ENCODE measurements at regions not wholly inside any gene's neighbourhood (a gene's known extent, or its start where the extent isn't known, plus 50 kb on each side); places are given as distances from the start of the nearest gene placed in this dataset.

GRCh38 chr1:11596295-11596694, 57.9 kb downstream of the FBXO2 start:
- TF ChIP-seq POLR2A (IDR thresholded peaks at IDR 0.05), result no peak
- TF ChIP-seq CTCF (IDR thresholded peaks at IDR 0.05), result no peak
- H3K27ac ChIP-seq, result no peak overlapping the region
- intact Hi-C loops (cut with DNase I), result no loop called here
- no peaks in the 10 kb centered on the region for H3K4me1 ChIP-seq
- H3K9me3 ChIP-seq, result no peaks in the 10 kb centered on the region
- no peaks in the 10 kb centered on the region for H3K36me3 ChIP-seq
- H3K27me3 ChIP-seq, result no peaks in the 10 kb centered on the region
- no peak for ATAC-seq
- H3K4me3 ChIP-seq, result no peak overlapping the region
- WGBS (ENCODE audit: insufficient coverage, low coverage, low lambda C conversion rate, missing lambda C conversion rate), result 42% methylated on average over 9 of the region's 9 CpGs
- no peak for DNase-seq

GRCh38 chr1:11595285-11595684, 58.9 kb downstream of the FBXO2 start:
- ATAC-seq (peak in 2 of 4 donors; percentile 46 to 50), DNase-seq (no peak)

GRCh38 chr1:11594625-11595024, 59.6 kb downstream of the FBXO2 start:
- TF ChIP-seq POLR2A (IDR thresholded peaks at IDR 0.05) (no peak), CTCF (IDR thresholded peaks at IDR 0.05) (no peak)
- no peaks in the 10 kb centered on the region for H3K9me3 ChIP-seq

More at GRCh38 chr1:11595285-11595684, 58.9 kb downstream of the FBXO2 start:
- TF ChIP-seq POLR2A (IDR thresholded peaks at IDR 0.05), result no peak
- TF ChIP-seq CTCF (IDR thresholded peaks at IDR 0.05), result no peak
- Histone ChIP-seq H3K36me3 (no peaks in the 10 kb centered on the region), H3K4me3 (no peak overlapping the region), H3K9me3 (no peaks in the 10 kb centered on the region), H3K4me1 (no peaks in the 10 kb centered on the region), H3K27ac (no peak overlapping the region), H3K27me3 (no peaks in the 10 kb centered on the region)
- 30% methylated on average over 4 of the region's 4 CpGs for WGBS (ENCODE audit: insufficient coverage, low coverage, low lambda C conversion rate, missing lambda C conversion rate)
- intact Hi-C loops (cut with DNase I), result no loop called here

GRCh38 chr1:11594222-11594621, 60.0 kb downstream of the FBXO2 start:
- DNase-seq, result no peak
- Histone ChIP-seq H3K27me3 (no peaks in the 10 kb centered on the region), H3K4me1 (no peaks in the 10 kb centered on the region), H3K27ac (no peak overlapping the region), H3K4me3 (no peak overlapping the region), H3K9me3 (no peaks in the 10 kb centered on the region), H3K36me3 (no peaks in the 10 kb centered on the region)
- WGBS (ENCODE audit: insufficient coverage, low coverage, low lambda C conversion rate, missing lambda C conversion rate), result no CpG with 5 or more reads among the region's 12 CpGs
- TF ChIP-seq POLR2A (IDR thresholded peaks at IDR 0.05) (no peak), CTCF (IDR thresholded peaks at IDR 0.05) (no peak)
- intact Hi-C loops (cut with DNase I), result no loop called here
- ATAC-seq, result no peak

More at GRCh38 chr1:11594625-11595024, 59.6 kb downstream of the FBXO2 start:
- 68% methylated on average over 3 of the region's 4 CpGs for WGBS (ENCODE audit: insufficient coverage, low coverage, low lambda C conversion rate, missing lambda C conversion rate)
- ATAC-seq (no peak), DNase-seq (no peak)
- intact Hi-C loops (cut with DNase I), result no loop called here
- no peak overlapping the region for H3K4me3 ChIP-seq
- no peaks in the 10 kb centered on the region for H3K4me1 ChIP-seq
- no peaks in the 10 kb centered on the region for H3K27me3 ChIP-seq
- no peak overlapping the region for H3K27ac ChIP-seq
- H3K36me3 ChIP-seq, result no peaks in the 10 kb centered on the region

GRCh38 chr1:11592752-11593151, 61.5 kb downstream of the FBXO2 start:
- no peak for ATAC-seq
- intact Hi-C loops (cut with DNase I), result no loop called here
- Histone ChIP-seq H3K36me3 (no peaks in the 10 kb centered on the region), H3K27me3 (no peaks in the 10 kb centered on the region), H3K4me1 (no peaks in the 10 kb centered on the region), H3K4me3 (no peak overlapping the region), H3K27ac (no peak overlapping the region), H3K9me3 (no peaks in the 10 kb centered on the region)
- no peak for DNase-seq
- no peak for TF ChIP-seq CTCF (IDR thresholded peaks at IDR 0.05)
- TF ChIP-seq POLR2A (IDR thresholded peaks at IDR 0.05), result no peak
- 76% methylated on average over 5 of the region's 6 CpGs for WGBS (ENCODE audit: insufficient coverage, low coverage, low lambda C conversion rate, missing lambda C conversion rate)

Measured in right lobe of liver (tissue), 6 donors.